WTC11 (cell line): ENCODE measurements at regions not wholly inside any gene's neighbourhood (a gene's known extent, or its start where the extent isn't known, plus 50 kb on each side); places are given as distances from the start of the nearest gene placed in this dataset.
A peak's percentile ranks its signal among the peaks of the same experiment; 100 is the strongest.

Source experiments
- ATAC-seq: fragments of 200-7000 bp; cut with Tn5 transposase; 2 replicates; pipeline ENCODE4 v1.10.0; 2021; ENCODE audit warnings: mild to moderate bottlenecking, moderate library complexity
- CTCF ChIA-PET: fragments of 300-600 bp; sonication (Branson Sonifier 250); formaldehyde crosslinking; loops from one replicate; lab custom pipeline; 2021; ENCODE audit warnings: antibody characterized with exemption; lab: Charles Lee
- POLR2A ChIA-PET: fragments of 350-600 bp; sonication (Branson Sonifier 250); formaldehyde crosslinking; loops from one replicate; lab custom pipeline; 2021; ENCODE audit warnings: antibody characterized with exemption; lab: Charles Lee
- DNase-seq: peaks from one replicate; pipeline ENCODE4 v3.0.0; 2021; ENCODE audit warnings: low spot score
- H3K27ac Mint-ChIP-seq: 2 replicates; pipeline ENCODE4 v1.8.0; 2021; ENCODE audit warnings: mixed read lengths
- H3K27me3 Mint-ChIP-seq: 2 replicates; pipeline ENCODE4 v1.8.0; 2021; ENCODE audit warnings: low read depth, mild to moderate bottlenecking, moderate library complexity, mixed read lengths
- H3K36me3 Mint-ChIP-seq: 2 replicates; pipeline ENCODE4 v1.8.0; 2021; ENCODE audit warnings: mixed read lengths
- H3K4me1 Mint-ChIP-seq: 2 replicates; pipeline ENCODE4 v1.8.0; 2022; ENCODE audit warnings: mixed read lengths
- H3K4me3 Mint-ChIP-seq: 2 replicates; pipeline ENCODE4 v1.8.0; 2021; ENCODE audit warnings: mild to moderate bottlenecking, moderate library complexity, mixed read lengths
- H3K9me3 Mint-ChIP-seq: 2 replicates; pipeline ENCODE4 v1.8.0; 2021; ENCODE audit warnings: mixed read lengths
- ATF1 ChIP-seq: sonication (generic); formaldehyde crosslinking; IDR thresholded peaks from 2 replicates; pipeline ENCODE4 v1.8.1; 2023; ENCODE audit warnings: mild to moderate bottlenecking, moderate library complexity, missing genetic modification reagents
- CBFB ChIP-seq: sonication (generic); formaldehyde crosslinking; IDR thresholded peaks from 2 replicates; pipeline ENCODE4 v1.8.1; 2022; ENCODE audit warnings: mild to moderate bottlenecking, low read depth, missing genetic modification reagents
- EMX1 ChIP-seq: fragments of 250-450 bp; sonication (Bioruptor Pico); IDR thresholded peaks from 2 replicates; pipeline ENCODE4 v1.8.0; 2021; ENCODE audit warnings: mild to moderate bottlenecking
- GABPB1 ChIP-seq: sonication (generic); formaldehyde crosslinking; IDR thresholded peaks from 2 replicates; pipeline ENCODE4 v1.8.1; 2023; ENCODE audit warnings: mild to moderate bottlenecking, missing genetic modification reagents
- IRF2 ChIP-seq: sonication (generic); formaldehyde crosslinking; IDR thresholded peaks from 2 replicates; pipeline ENCODE4 v1.8.0; 2022; ENCODE audit warnings: low read depth, missing genetic modification reagents, borderline replicate concordance
- JAZF1 ChIP-seq: fragments of 250-450 bp; sonication (Bioruptor Pico); IDR thresholded peaks from 2 replicates; pipeline ENCODE4 v1.9.0; 2021; ENCODE audit warnings: moderate library complexity, mild to moderate bottlenecking, inconsistent platforms
- NR1H2 ChIP-seq: sonication (generic); formaldehyde crosslinking; IDR thresholded peaks from 2 replicates; pipeline ENCODE4 v1.9.0; 2021; ENCODE audit warnings: mild to moderate bottlenecking, moderate library complexity, missing genetic modification reagents
- RELA ChIP-seq: sonication (generic); formaldehyde crosslinking; IDR thresholded peaks from 2 replicates; pipeline ENCODE4 v1.8.1; 2022; ENCODE audit warnings: missing genetic modification reagents, mild to moderate bottlenecking, borderline replicate concordance
- SMAD3 ChIP-seq: sonication (generic); formaldehyde crosslinking; IDR thresholded peaks from 2 replicates; pipeline ENCODE4 v1.8.0; 2022; ENCODE audit warnings: missing genetic modification reagents, mild to moderate bottlenecking, borderline replicate concordance
- SOX15 ChIP-seq: fragments of 250-450 bp; sonication (Bioruptor Pico); IDR thresholded peaks from 2 replicates; pipeline ENCODE4 v1.9.0; 2021; ENCODE audit warnings: mild to moderate bottlenecking
- TEAD4 ChIP-seq: sonication (generic); formaldehyde crosslinking; IDR thresholded peaks from 2 replicates; pipeline ENCODE4 v1.8.0; 2022; ENCODE audit warnings: mild to moderate bottlenecking, missing genetic modification reagents
- TP53 ChIP-seq: sonication (generic); formaldehyde crosslinking; IDR thresholded peaks from 2 replicates; pipeline ENCODE4 v1.8.1; 2023; ENCODE audit warnings: mild to moderate bottlenecking, missing genetic modification reagents
- ZNF121 ChIP-seq: sonication (generic); formaldehyde crosslinking; IDR thresholded peaks from 2 replicates; pipeline ENCODE4 v1.8.0; 2023; ENCODE audit warnings: missing genetic modification reagents
- ZNF232 ChIP-seq: sonication (generic); formaldehyde crosslinking; IDR thresholded peaks from 2 replicates; pipeline ENCODE4 v1.8.0; 2022; ENCODE audit warnings: mild to moderate bottlenecking, missing genetic modification reagents
- ZNF396 ChIP-seq: fragments of 250-450 bp; sonication (Bioruptor Pico); IDR thresholded peaks from 2 replicates; pipeline ENCODE4 v1.8.0; 2021; ENCODE audit warnings: mild to moderate bottlenecking, moderate library complexity, borderline replicate concordance
- TF ChIP-seq, protein P1 (sequence below): sonication (generic); formaldehyde crosslinking; IDR thresholded peaks from 2 replicates; pipeline ENCODE4 v1.8.1; 2022; ENCODE audit warnings: mild to moderate bottlenecking, missing genetic modification reagents, moderate library complexity, borderline replicate concordance
- TF ChIP-seq, protein P2 (sequence below): sonication (generic); formaldehyde crosslinking; IDR thresholded peaks from 2 replicates; pipeline ENCODE4 v1.8.0; 2022; ENCODE audit warnings: mild to moderate bottlenecking, missing genetic modification reagents
- TF ChIP-seq, protein P3 (sequence below): sonication (generic); formaldehyde crosslinking; IDR thresholded peaks from 2 replicates; pipeline ENCODE4 v1.8.1; 2023; ENCODE audit warnings: mild to moderate bottlenecking, missing genetic modification reagents, borderline replicate concordance
- TF ChIP-seq, protein P4 (sequence below): sonication (generic); formaldehyde crosslinking; IDR thresholded peaks from 2 replicates; pipeline ENCODE4 v1.8.0; 2022; ENCODE audit warnings: mild to moderate bottlenecking, missing genetic modification reagents
- TF ChIP-seq, protein P5 (sequence below): fragments of 250-450 bp; sonication (Bioruptor Pico); IDR thresholded peaks from 2 replicates; pipeline ENCODE4 v1.9.0; 2021; ENCODE audit warnings: moderate library complexity, mild to moderate bottlenecking, inconsistent platforms, borderline replicate concordance

DNA sequence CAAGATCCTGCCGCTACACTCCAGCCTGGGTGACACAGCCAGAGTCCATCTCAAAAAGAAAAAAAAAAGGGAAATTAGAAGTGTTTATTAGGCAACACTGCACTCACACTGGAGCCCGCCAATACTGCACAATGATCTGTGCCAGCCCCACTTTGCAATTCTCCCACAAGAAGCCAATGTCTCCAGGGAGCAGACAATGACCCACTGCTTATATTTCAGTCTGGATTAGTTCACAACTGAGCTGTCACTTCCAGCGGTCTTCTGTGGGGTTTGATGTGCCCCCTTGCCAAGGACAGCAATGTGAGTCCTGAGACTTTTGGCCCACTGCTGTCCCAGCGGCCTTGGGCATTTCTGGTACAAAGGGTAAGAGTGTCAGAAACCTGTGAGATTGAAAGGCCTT is 85.6 kb upstream of the PPM1B start:
- ATAC-seq (no peak), DNase-seq (no peak)
- H3K4me3 Mint-ChIP-seq: no peak overlapping the region
- H3K4me1 Mint-ChIP-seq: peaks cover 18% of the 10 kb centered on the region
- H3K9me3 Mint-ChIP-seq: no peaks in the 10 kb centered on the region
- H3K27ac Mint-ChIP-seq: no peak overlapping the region
- no peaks in the 10 kb centered on the region for H3K36me3 Mint-ChIP-seq
- TF ChIP-seq TP53 (CRISPR knock-in tag) (no peak), RELA (CRISPR knock-in tag) (no peak), SMAD3 (CRISPR knock-in tag) (no peak), SOX15 (CRISPR knock-in tag) (no peak), ATF1 (CRISPR knock-in tag) (no peak), ZNF232 (no peak), JAZF1 (no peak), NR1H2 (CRISPR knock-in tag) (no peak), GABPB1 (no peak)
- TF ChIP-seq, protein P1, sequence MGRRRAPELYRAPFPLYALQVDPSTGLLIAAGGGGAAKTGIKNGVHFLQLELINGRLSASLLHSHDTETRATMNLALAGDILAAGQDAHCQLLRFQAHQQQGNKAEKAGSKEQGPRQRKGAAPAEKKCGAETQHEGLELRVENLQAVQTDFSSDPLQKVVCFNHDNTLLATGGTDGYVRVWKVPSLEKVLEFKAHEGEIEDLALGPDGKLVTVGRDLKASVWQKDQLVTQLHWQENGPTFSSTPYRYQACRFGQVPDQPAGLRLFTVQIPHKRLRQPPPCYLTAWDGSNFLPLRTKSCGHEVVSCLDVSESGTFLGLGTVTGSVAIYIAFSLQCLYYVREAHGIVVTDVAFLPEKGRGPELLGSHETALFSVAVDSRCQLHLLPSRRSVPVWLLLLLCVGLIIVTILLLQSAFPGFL (CRISPR knock-in tag): no peak
- TF ChIP-seq, protein P2, sequence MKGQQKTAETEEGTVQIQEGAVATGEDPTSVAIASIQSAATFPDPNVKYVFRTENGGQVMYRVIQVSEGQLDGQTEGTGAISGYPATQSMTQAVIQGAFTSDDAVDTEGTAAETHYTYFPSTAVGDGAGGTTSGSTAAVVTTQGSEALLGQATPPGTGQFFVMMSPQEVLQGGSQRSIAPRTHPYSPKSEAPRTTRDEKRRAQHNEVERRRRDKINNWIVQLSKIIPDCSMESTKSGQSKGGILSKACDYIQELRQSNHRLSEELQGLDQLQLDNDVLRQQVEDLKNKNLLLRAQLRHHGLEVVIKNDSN (CRISPR knock-in tag): no peak
- H3K27me3 Mint-ChIP-seq: no peaks in the 10 kb centered on the region
- POLR2A ChIA-PET: no interaction called here
- CTCF ChIA-PET: no interaction called here

DNA sequence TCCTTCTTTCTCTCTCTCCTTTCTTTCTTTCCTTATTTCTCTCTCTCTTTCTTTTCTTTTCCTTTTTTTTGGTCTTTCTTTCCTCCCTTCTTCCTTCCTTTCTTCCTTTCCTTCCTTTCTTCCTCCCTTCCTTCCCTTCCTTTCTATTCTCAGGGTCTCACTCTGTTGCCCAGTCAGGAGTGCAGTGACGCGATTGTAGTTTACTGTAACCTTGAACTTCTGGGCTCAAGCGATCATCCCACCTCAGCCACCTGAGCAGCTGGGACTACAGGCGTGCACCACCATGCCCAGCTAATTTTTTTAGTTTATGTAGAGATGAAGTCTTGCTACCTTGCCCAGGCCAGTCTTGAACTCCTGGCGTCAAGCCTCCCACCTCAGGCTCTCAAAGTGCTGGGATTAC is 83.8 kb upstream of the PPM1B start:
- ChIA-PET POLR2A (interaction anchor here (0.6 kb wide), 1 partner anchor 159 kb away, joined by 3 read pairs; no protein-coding TSS in a partner anchor), CTCF (interaction anchor here (0.8 to 1.2 kb wide), 3 partner anchors 146 to 211 kb away, joined by 3 read pairs; no protein-coding TSS in a partner anchor)
- no peak for DNase-seq
- H3K4me3 Mint-ChIP-seq: no peak overlapping the region
- no peak overlapping the region for H3K27ac Mint-ChIP-seq
- H3K9me3 Mint-ChIP-seq: no peaks in the 10 kb centered on the region
- TF ChIP-seq TP53 (CRISPR knock-in tag) (no peak), ZNF121 (CRISPR knock-in tag) (peak; percentile 87)
- TF ChIP-seq, all 79 proteins: peak for 1
- Mint-ChIP-seq H3K4me1 (peaks cover 32% of the 10 kb centered on the region), H3K27me3 (no peaks in the 10 kb centered on the region), H3K36me3 (no peaks in the 10 kb centered on the region)
- no peak for ATAC-seq

DNA sequence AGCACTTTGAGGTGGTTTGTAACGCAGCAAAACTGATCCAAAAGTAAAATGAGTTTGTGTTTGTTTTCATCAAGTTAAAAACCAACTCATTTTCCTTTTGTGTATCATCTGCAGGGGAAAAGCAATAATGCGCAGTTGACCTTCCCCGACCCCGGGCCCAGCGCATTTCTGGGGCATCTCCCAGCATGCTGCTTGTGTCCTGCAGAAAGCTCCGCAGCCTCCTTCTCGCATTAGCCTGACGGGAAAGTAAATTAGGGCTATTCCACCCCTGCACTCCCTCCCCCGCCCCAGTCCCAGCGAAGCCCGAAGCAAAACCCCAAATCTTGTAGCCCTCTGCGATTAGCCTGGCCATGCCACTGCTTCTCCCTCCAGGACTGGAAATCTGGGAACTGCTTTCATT is 82.0 kb upstream of the PPM1B start:
- ATAC-seq (peak; percentile 9), DNase-seq (peak; percentile 22)
- POLR2A ChIA-PET: interaction anchor here (0.5 kb wide), 1 partner anchor 10 kb away, joined by 3 read pairs; no protein-coding TSS in a partner anchor
- TF ChIP-seq IRF2: no peak
- TF ChIP-seq, protein P3, sequence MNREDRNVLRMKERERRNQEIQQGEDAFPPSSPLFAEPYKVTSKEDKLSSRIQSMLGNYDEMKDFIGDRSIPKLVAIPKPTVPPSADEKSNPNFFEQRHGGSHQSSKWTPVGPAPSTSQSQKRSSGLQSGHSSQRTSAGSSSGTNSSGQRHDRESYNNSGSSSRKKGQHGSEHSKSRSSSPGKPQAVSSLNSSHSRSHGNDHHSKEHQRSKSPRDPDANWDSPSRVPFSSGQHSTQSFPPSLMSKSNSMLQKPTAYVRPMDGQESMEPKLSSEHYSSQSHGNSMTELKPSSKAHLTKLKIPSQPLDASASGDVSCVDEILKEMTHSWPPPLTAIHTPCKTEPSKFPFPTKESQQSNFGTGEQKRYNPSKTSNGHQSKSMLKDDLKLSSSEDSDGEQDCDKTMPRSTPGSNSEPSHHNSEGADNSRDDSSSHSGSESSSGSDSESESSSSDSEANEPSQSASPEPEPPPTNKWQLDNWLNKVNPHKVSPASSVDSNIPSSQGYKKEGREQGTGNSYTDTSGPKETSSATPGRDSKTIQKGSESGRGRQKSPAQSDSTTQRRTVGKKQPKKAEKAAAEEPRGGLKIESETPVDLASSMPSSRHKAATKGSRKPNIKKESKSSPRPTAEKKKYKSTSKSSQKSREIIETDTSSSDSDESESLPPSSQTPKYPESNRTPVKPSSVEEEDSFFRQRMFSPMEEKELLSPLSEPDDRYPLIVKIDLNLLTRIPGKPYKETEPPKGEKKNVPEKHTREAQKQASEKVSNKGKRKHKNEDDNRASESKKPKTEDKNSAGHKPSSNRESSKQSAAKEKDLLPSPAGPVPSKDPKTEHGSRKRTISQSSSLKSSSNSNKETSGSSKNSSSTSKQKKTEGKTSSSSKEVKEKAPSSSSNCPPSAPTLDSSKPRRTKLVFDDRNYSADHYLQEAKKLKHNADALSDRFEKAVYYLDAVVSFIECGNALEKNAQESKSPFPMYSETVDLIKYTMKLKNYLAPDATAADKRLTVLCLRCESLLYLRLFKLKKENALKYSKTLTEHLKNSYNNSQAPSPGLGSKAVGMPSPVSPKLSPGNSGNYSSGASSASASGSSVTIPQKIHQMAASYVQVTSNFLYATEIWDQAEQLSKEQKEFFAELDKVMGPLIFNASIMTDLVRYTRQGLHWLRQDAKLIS: no peak
- TF ChIP-seq EMX1 (CRISPR knock-in tag): no peak
- no peak for TF ChIP-seq CBFB (CRISPR knock-in tag)
- TF ChIP-seq, protein P4, sequence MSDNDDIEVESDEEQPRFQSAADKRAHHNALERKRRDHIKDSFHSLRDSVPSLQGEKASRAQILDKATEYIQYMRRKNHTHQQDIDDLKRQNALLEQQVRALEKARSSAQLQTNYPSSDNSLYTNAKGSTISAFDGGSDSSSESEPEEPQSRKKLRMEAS: no peak
- TF ChIP-seq, protein P5, sequence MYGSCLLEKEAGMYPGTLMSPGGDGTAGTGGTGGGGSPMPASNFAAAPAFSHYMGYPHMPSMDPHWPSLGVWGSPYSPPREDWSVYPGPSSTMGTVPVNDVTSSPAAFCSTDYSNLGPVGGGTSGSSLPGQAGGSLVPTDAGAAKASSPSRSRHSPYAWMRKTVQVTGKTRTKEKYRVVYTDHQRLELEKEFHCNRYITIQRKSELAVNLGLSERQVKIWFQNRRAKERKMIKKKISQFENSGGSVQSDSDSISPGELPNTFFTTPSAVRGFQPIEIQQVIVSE: no peak
- TF ChIP-seq ZNF232: no peak
- TF ChIP-seq, protein P1 (CRISPR knock-in tag): no peak
- no peak for TF ChIP-seq ZNF396 (CRISPR knock-in tag)
- TF ChIP-seq TEAD4 (CRISPR knock-in tag): no peak

More for the DNA sequence above, 82.0 kb upstream of the PPM1B start:
- Mint-ChIP-seq H3K4me3 (peak overlapping the region; percentile 62), H3K27ac (peak overlapping the region; percentile 76), H3K9me3 (no peaks in the 10 kb centered on the region), H3K36me3 (no peaks in the 10 kb centered on the region), H3K27me3 (no peaks in the 10 kb centered on the region), H3K4me1 (peaks cover 44% of the 10 kb centered on the region)
- CTCF ChIA-PET: interaction anchor here (0.5 to 2.1 kb wide), 29 partner anchors 9 to 927 kb away, joined by 3 to 11 read pairs (median 3); no protein-coding TSS in a partner anchor
